GM23338 (cell line): ENCODE measurements at regions not wholly inside any gene's neighbourhood (a gene's known extent, or its start where the extent isn't known, plus 50 kb on each side); places are given as distances from the start of the nearest gene placed in this dataset.

Experiments used
- ATAC-seq: fragments of 200-7000 bp; cut with Tn5 transposase; 3 replicates; pipeline ENCODE4 v1.9.1; 2020
- DNase-seq: peaks from one replicate; pipeline ENCODE4 v3.0.0-alpha.2; 2015; ENCODE audit warnings: low spot score
- H2AFZ ChIP-seq: fragments of 200-600 bp; sonication (generic); 2 replicates; pipeline ENCODE4 v1.8.0; 2016; ENCODE audit warnings: antibody characterized with exemption, mild to moderate bottlenecking, moderate library complexity
- H3F3A ChIP-seq: fragments of 200-600 bp; sonication (generic); replicated peaks from 2 replicates; pipeline ENCODE4 v1.8.0; 2017; ENCODE audit warnings: antibody characterized with exemption, mixed run types, low read depth
- H3K27ac ChIP-seq: fragments of 200-600 bp; sonication (generic); 2 replicates; pipeline ENCODE4 v1.6.1; 2016; ENCODE audit warnings: low read depth
- H3K27me3 ChIP-seq: fragments of 200-600 bp; sonication (generic); 2 replicates; pipeline ENCODE4 v1.8.0; 2016; ENCODE audit warnings: mild to moderate bottlenecking, mixed run types, moderate library complexity; ENCODE audit not compliant: insufficient read depth
- H3K36me3 ChIP-seq: fragments of 200-600 bp; sonication (generic); 2 replicates; pipeline ENCODE4 v1.8.0; 2016; ENCODE audit warnings: mild to moderate bottlenecking; ENCODE audit not compliant: insufficient read depth
- H3K4me1 ChIP-seq: fragments of 200-600 bp; sonication (generic); 2 replicates; pipeline ENCODE4 v1.8.0; 2016; ENCODE audit warnings: mild to moderate bottlenecking, moderate library complexity; ENCODE audit not compliant: insufficient read depth
- H3K4me2 ChIP-seq: fragments of 200-600 bp; sonication (generic); 2 replicates; pipeline ENCODE4 v1.7.1; 2017; ENCODE audit warnings: mixed run types
- H3K4me3 ChIP-seq: fragments of 200-600 bp; sonication (generic); 2 replicates; pipeline ENCODE4 v1.6.1; 2016; ENCODE audit warnings: mixed run types
- H3K79me2 ChIP-seq: fragments of 200-600 bp; sonication (generic); replicated peaks from 2 replicates; pipeline ENCODE4 v1.8.0; 2017; ENCODE audit warnings: mild to moderate bottlenecking; ENCODE audit not compliant: insufficient read depth
- H3K9me2 ChIP-seq: fragments of 200-600 bp; sonication (generic); 2 replicates; pipeline ENCODE4 v1.8.0; 2017; ENCODE audit not compliant: insufficient read depth
- H4K20me1 ChIP-seq: fragments of 200-600 bp; sonication (generic); replicated peaks from 2 replicates; pipeline ENCODE4 v1.8.0; 2017; ENCODE audit warnings: mild to moderate bottlenecking; ENCODE audit not compliant: insufficient read depth
- H3K27ac Mint-ChIP-seq: 2 replicates; pipeline ENCODE4 v1.8.0; 2020; ENCODE audit warnings: inconsistent platforms, mild to moderate bottlenecking, moderate library complexity, mixed read lengths
- H3K27me3 Mint-ChIP-seq: 3 replicates; pipeline ENCODE4 v1.8.0; 2022; ENCODE audit warnings: low read depth, mild to moderate bottlenecking, moderate library complexity, mixed read lengths, inconsistent platforms; ENCODE audit not compliant: insufficient read depth, poor library complexity
- H3K36me3 Mint-ChIP-seq: 3 replicates; pipeline ENCODE4 v1.8.0; 2021; ENCODE audit warnings: low read depth, mild to moderate bottlenecking, inconsistent platforms, moderate library complexity, mixed read lengths
- H3K4me1 Mint-ChIP-seq: 3 replicates; pipeline ENCODE4 v1.8.0; 2020; ENCODE audit warnings: mild to moderate bottlenecking, inconsistent platforms, mixed read lengths
- H3K4me3 Mint-ChIP-seq: 3 replicates; pipeline ENCODE4 v1.8.0; 2021; ENCODE audit warnings: moderate library complexity, mild to moderate bottlenecking, inconsistent platforms, mixed read lengths
- H3K9me3 Mint-ChIP-seq: 3 replicates; pipeline ENCODE4 v1.8.0; 2020; ENCODE audit warnings: moderate library complexity, mild to moderate bottlenecking, inconsistent platforms, mixed read lengths
- CREB1 ChIP-seq: fragments of 250-450 bp; sonication (Bioruptor Pico); IDR thresholded peaks from 2 replicates; pipeline ENCODE4 v1.5.0; 2020; ENCODE audit warnings: low read depth, mild to moderate bottlenecking, moderate library complexity
- CTCF ChIP-seq, 2 experiments: fragments of 200-600 bp in 1 of 2; sonication (generic) in 1 of 2; conservative IDR thresholded peaks; 2 replicates each; pipeline versions ENCODE4 v1.5.1 to v1.6.1; 2016 to 2017; ENCODE audit warnings: antibody characterized with exemption in 2 of 2, low read depth in 2 of 2, mild to moderate bottlenecking in 2 of 2, moderate library complexity in 1 of 2
- EZH2 ChIP-seq: fragments of 200-600 bp; sonication (generic); IDR thresholded peaks from one replicate; pipeline ENCODE4 v1.8.0; 2017; ENCODE audit warnings: antibody characterized with exemption, mild to moderate bottlenecking, low read depth; ENCODE audit not compliant: unreplicated experiment
- EZH2phosphoT487 ChIP-seq: fragments of 200-600 bp; sonication (generic); IDR thresholded peaks from one replicate; pipeline ENCODE4 v1.8.1; 2018; ENCODE audit warnings: antibody characterized with exemption; ENCODE audit not compliant: unreplicated experiment
- JUNB ChIP-seq: IDR thresholded peaks from one replicate; pipeline ENCODE4 v1.6.1; 2016; ENCODE audit warnings: antibody characterized with exemption; ENCODE audit not compliant: unreplicated experiment
- NANOG ChIP-seq: IDR thresholded peaks from 2 replicates; pipeline ENCODE4 v1.6.1; 2016; ENCODE audit warnings: antibody characterized with exemption, borderline replicate concordance
- POLR2AphosphoS5 ChIP-seq: IDR thresholded peaks from 2 replicates; pipeline ENCODE4 v1.6.1; 2016; ENCODE audit warnings: antibody characterized with exemption, low read depth
- REST ChIP-seq: IDR thresholded peaks from one replicate; pipeline ENCODE4 v1.6.1; 2018; ENCODE audit warnings: antibody characterized with exemption; ENCODE audit not compliant: unreplicated experiment
- STAT1 ChIP-seq: IDR thresholded peaks from one replicate; pipeline ENCODE4 v1.6.1; 2016; ENCODE audit warnings: antibody characterized with exemption; ENCODE audit not compliant: unreplicated experiment
- ZNF114 ChIP-seq: fragments of 250-450 bp; sonication (Bioruptor Pico); IDR thresholded peaks from 2 replicates; pipeline ENCODE4 v1.5.0; 2020; ENCODE audit warnings: mild to moderate bottlenecking, moderate library complexity
- ZNF331 ChIP-seq: fragments of 250-450 bp; sonication (Bioruptor Pico); IDR thresholded peaks from 2 replicates; pipeline ENCODE4 v1.5.0; 2020; ENCODE audit warnings: low read depth, mild to moderate bottlenecking, moderate library complexity
- ZNF462 ChIP-seq: fragments of 250-450 bp; sonication (Bioruptor Pico); IDR thresholded peaks from 2 replicates; pipeline ENCODE4 v1.5.0; 2020; ENCODE audit warnings: mild to moderate bottlenecking, moderate library complexity
- TF ChIP-seq, protein P1 (sequence below): IDR thresholded peaks from 2 replicates; pipeline ENCODE4 v1.6.1; 2016; ENCODE audit warnings: antibody characterized with exemption

GRCh38 chr21:22019766-22020165, 1021.6 kb downstream of the NCAM2 start:
- Mint-ChIP-seq H3K9me3 (peaks cover 18% of the 10 kb centered on the region; the same call in 2 of the 3 replicates), H3K4me1 (no peaks in the 10 kb centered on the region), H3K27ac (no peak overlapping the region), H3K36me3 (peaks cover 7% of the 10 kb centered on the region; the same call in 1 of the 3 replicates), H3K4me3 (no peak overlapping the region), H3K27me3 (peaks cover 8% of the 10 kb centered on the region)
- no peak for TF ChIP-seq EZH2phosphoT487
- no peak for TF ChIP-seq REST
- no peak for TF ChIP-seq NANOG
- no peak for TF ChIP-seq POLR2AphosphoS5
- no peak for TF ChIP-seq ZNF462
- TF ChIP-seq STAT1 = no peak
- TF ChIP-seq CREB1 (CRISPR knock-in tag) = no peak
- TF ChIP-seq CTCF (conservative IDR thresholded peaks at IDR 0.05; ENCODE audit: low read depth in 2 of 2) = no peak
- no peak for TF ChIP-seq EZH2
- no peak for TF ChIP-seq JUNB
- TF ChIP-seq, protein P1, sequence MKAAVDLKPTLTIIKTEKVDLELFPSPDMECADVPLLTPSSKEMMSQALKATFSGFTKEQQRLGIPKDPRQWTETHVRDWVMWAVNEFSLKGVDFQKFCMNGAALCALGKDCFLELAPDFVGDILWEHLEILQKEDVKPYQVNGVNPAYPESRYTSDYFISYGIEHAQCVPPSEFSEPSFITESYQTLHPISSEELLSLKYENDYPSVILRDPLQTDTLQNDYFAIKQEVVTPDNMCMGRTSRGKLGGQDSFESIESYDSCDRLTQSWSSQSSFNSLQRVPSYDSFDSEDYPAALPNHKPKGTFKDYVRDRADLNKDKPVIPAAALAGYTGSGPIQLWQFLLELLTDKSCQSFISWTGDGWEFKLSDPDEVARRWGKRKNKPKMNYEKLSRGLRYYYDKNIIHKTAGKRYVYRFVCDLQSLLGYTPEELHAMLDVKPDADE = no peak
- no peak for TF ChIP-seq ZNF114 (CRISPR knock-in tag)
- no peak for TF ChIP-seq ZNF331 (CRISPR knock-in tag)
- H3K27ac ChIP-seq = no peak overlapping the region
- H2AFZ ChIP-seq = peak overlapping the region; percentile 23; the same call in 1 of the 2 replicates
- peaks cover 5% of the 10 kb centered on the region; the same call in 1 of the 2 replicates for H3K9me2 ChIP-seq
- no peaks in the 10 kb centered on the region for H3K36me3 ChIP-seq
- no peaks in the 10 kb centered on the region for H3K4me1 ChIP-seq
- ATAC-seq (no peak), DNase-seq (no peak)
- no peaks in the 10 kb centered on the region for H4K20me1 ChIP-seq
- H3F3A ChIP-seq = no peaks in the 10 kb centered on the region
- H3K27me3 ChIP-seq = no peaks in the 10 kb centered on the region
- H3K4me3 ChIP-seq = no peak overlapping the region
- no peak overlapping the region for H3K4me2 ChIP-seq
- H3K79me2 ChIP-seq = no peaks in the 10 kb centered on the region
